Sigmoid colon (tissue), 6 donors: ENCODE measurements at regions not wholly inside any gene's neighbourhood (a gene's known extent, or its start where the extent isn't known, plus 50 kb on each side); places are given as distances from the start of the nearest gene placed in this dataset.

Experiments
- DNase-seq: peaks from one replicate; pipeline ENCODE4 v3.0.0-alpha.2; 2019
- H3K27ac ChIP-seq, 4 donors: fragments of 200-600 bp; sonication (generic); one replicate each; pipeline ENCODE4 v1.5.1; 2016 to 2019; ENCODE audit warnings: mild to moderate bottlenecking in 1 of 4
- H3K27me3 ChIP-seq, 3 donors: fragments of 200-600 bp; sonication (generic); one replicate each; pipeline ENCODE4 v1.5.1; 2019; ENCODE audit warnings: mild to moderate bottlenecking in 1 of 3
- H3K36me3 ChIP-seq, 4 donors: fragments of 200-600 bp; sonication (generic); one replicate each; pipeline ENCODE4 v1.5.1; 2016 to 2019
- H3K4me1 ChIP-seq, 4 donors: fragments of 200-600 bp; sonication (generic); one replicate each; pipeline ENCODE4 v1.5.1; 2017 to 2019
- H3K4me3 ChIP-seq, 4 donors: fragments of 200-600 bp; sonication (generic); one replicate each; pipeline ENCODE4 v1.5.1; 2017 to 2019; ENCODE audit warnings: mild to moderate bottlenecking in 2 of 4, moderate library complexity in 1 of 4
- H3K9me3 ChIP-seq, 4 donors: fragments of 200-600 bp in 3 of 4; sonication (generic) in 3 of 4; one replicate each; pipeline versions ENCODE4 v1.5.1 to v1.6.1; 2013 to 2019
- CTCF ChIP-seq, 4 experiments: fragments of 450-650 bp in 3 of 4; fragments of 200-600 bp in 1 of 4; IDR thresholded peaks; one replicate each; pipeline ENCODE4 v1.5.1; 2016 to 2019; ENCODE audit warnings: antibody characterized with exemption in 4 of 4, mild to moderate bottlenecking in 3 of 4, moderate library complexity in 2 of 4
- EP300 ChIP-seq, 4 donors: sonication (generic); formaldehyde crosslinking; IDR thresholded peaks; one replicate each; pipeline ENCODE4 v1.6.1; 2017; ENCODE audit warnings: antibody characterized with exemption in 4 of 4
- POLR2A ChIP-seq, 2 donors: fragments of 450-650 bp; IDR thresholded peaks; one replicate each; pipeline ENCODE4 v1.6.1; 2016; ENCODE audit warnings: antibody characterized with exemption in 2 of 2, mild to moderate bottlenecking in 2 of 2, moderate library complexity in 2 of 2
- POLR2AphosphoS5 ChIP-seq, 4 donors: sonication (generic); formaldehyde crosslinking; IDR thresholded peaks; one replicate each; pipeline ENCODE4 v1.6.1; 2017; ENCODE audit warnings: antibody characterized with exemption in 4 of 4
- WGBS, 2 donors: extraction: QIAGEN DNeasy Blood & Tissue Kit; methylation state at CpG; one replicate each; pipeline ENCODE4 v1.1.7; 2013; 5-methylcytosine and 5-hydroxymethylcytosine counted together
- intact Hi-C: fragments of 100-400 bp; cut with DNase I; formaldehyde crosslinking; loops from one replicate; pipeline ENCODE4 v1.15.1; 2023
- donor health status: healthy with polysubstance abuse.
- donor health status: healthy.

DNA sequence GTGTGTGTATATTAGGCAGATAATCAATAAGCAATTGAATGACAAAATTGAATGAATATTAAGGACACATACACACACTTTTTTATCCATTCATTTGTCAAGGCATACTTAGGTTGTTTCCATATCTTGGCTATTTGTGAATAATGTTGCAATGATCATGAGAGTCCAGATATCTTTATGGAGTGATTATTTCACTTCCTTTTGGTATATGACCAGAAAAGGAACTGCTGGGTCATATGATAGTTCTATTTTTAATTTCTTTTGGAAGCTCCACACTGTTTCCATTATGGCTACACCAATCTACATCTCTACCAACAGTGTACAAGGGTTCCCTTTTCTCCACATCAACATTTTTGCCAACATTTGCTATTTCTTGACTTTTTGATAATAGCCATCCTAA is 137.7 kb upstream of the PAPPA start:
- no peak overlapping the region for H3K4me3 ChIP-seq
- DNase-seq: no peak
- no peaks in the 10 kb centered on the region for H3K4me1 ChIP-seq

DNA sequence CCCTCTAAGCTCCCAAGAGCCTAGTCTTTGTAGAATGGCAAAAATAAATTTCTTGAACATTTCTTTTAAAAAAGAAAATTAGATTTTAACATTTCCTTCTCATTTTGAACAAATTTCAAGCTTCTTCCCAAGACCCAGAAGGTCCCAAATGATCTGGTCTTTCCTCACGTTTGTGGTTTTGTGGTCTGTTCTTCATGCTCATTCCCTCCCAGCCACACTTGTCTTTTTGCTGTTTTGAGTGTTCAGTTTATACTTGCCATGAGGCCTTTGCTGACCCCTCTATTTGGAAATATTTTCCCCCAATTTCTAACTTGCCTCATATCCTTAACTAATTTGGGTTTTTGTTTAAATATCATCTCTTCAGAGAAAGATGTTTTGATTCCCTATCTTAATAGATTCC is 133.4 kb upstream of the PAPPA start:
- Histone ChIP-seq H3K36me3 (no peaks in the 10 kb centered on the region), H3K4me3 (no peak overlapping the region), H3K27ac (no peak overlapping the region), H3K27me3 (no peaks in the 10 kb centered on the region), H3K9me3 (no peaks in the 10 kb centered on the region), H3K4me1 (no peaks in the 10 kb centered on the region)
- no peak for DNase-seq
- WGBS, 2 donors: 81% methylated on average over 1 of the region's 1 CpG
- no peak for TF ChIP-seq CTCF (IDR thresholded peaks at IDR 0.05)
- intact Hi-C loops: no loop called here

More for the DNA sequence above, 137.7 kb upstream of the PAPPA start:
- Histone ChIP-seq H3K27me3 (no peaks in the 10 kb centered on the region), H3K9me3 (no peaks in the 10 kb centered on the region), H3K27ac (no peak overlapping the region), H3K36me3 (no peaks in the 10 kb centered on the region)
- intact Hi-C loops: no loop called here
- no peak for TF ChIP-seq POLR2AphosphoS5 (IDR thresholded peaks at IDR 0.05)

- intact Hi-C loops: no loop called here
- H3K27ac ChIP-seq: no peak overlapping the region
- no peaks in the 10 kb centered on the region for H3K9me3 ChIP-seq
- TF ChIP-seq POLR2A (IDR thresholded peaks at IDR 0.05) (no peak), POLR2AphosphoS5 (IDR thresholded peaks at IDR 0.05) (no peak), EP300 (IDR thresholded peaks at IDR 0.05) (no peak), CTCF (IDR thresholded peaks at IDR 0.05) (no peak)
- H3K27me3 ChIP-seq: no peaks in the 10 kb centered on the region
- no peak overlapping the region for H3K4me3 ChIP-seq
- no peaks in the 10 kb centered on the region for H3K4me1 ChIP-seq
- DNase-seq: no peak
- no peaks in the 10 kb centered on the region for H3K36me3 ChIP-seq
Observed at GRCh38 chr9:116020801-116021200, 132.8 kb upstream of the PAPPA start.

GRCh38 chr9:116027096-116027495 is 126.5 kb upstream of the PAPPA start:
- Histone ChIP-seq H3K36me3 (no peaks in the 10 kb centered on the region), H3K4me1 (no peaks in the 10 kb centered on the region), H3K27ac (no peak overlapping the region), H3K27me3 (no peaks in the 10 kb centered on the region), H3K9me3 (peaks cover 0 to 6% (median 2%) of the 10 kb centered on the region in 4 donors), H3K4me3 (no peak overlapping the region)
- DNase-seq: no peak
- 78 to 84% methylated on average over 1 of the region's 1 CpG for WGBS, 2 donors
- intact Hi-C loops: no loop called here
- TF ChIP-seq CTCF (IDR thresholded peaks at IDR 0.05) (no peak), POLR2AphosphoS5 (IDR thresholded peaks at IDR 0.05) (no peak), EP300 (IDR thresholded peaks at IDR 0.05) (no peak), POLR2A (IDR thresholded peaks at IDR 0.05) (no peak)

GRCh38 chr9:116027511-116027910 is 126.1 kb upstream of the PAPPA start:
- H3K36me3 ChIP-seq: no peaks in the 10 kb centered on the region
- no peak for TF ChIP-seq CTCF (IDR thresholded peaks at IDR 0.05)
- TF ChIP-seq POLR2A (IDR thresholded peaks at IDR 0.05): no peak
- TF ChIP-seq EP300 (IDR thresholded peaks at IDR 0.05): no peak
- no peak for TF ChIP-seq POLR2AphosphoS5 (IDR thresholded peaks at IDR 0.05)
- no peak for DNase-seq
- no peaks in the 10 kb centered on the region for H3K27me3 ChIP-seq
- 80 to 90% methylated on average over 1 of the region's 1 CpG for WGBS, 2 donors
- H3K4me1 ChIP-seq: no peaks in the 10 kb centered on the region
- no peak overlapping the region for H3K4me3 ChIP-seq
- no peak overlapping the region for H3K27ac ChIP-seq
- peaks cover 0 to 6% (median 2%) of the 10 kb centered on the region in 4 donors for H3K9me3 ChIP-seq
- intact Hi-C loops: no loop called here
